ENCODE measurements at regions not wholly inside any gene's neighbourhood (a gene's known extent, or its start where the extent isn't known, plus 50 kb on each side); places are given as distances from the start of the nearest gene placed in this dataset.

GRCh38 chr16:85988306-85988705, 89.3 kb downstream of the IRF8 start:
- no peak for DNase-seq (ENCODE audit: low spot score)
- no peak overlapping the region for H3K4me3 ChIP-seq
- H3K9me3 ChIP-seq: no peaks in the 10 kb centered on the region
- no peaks in the 10 kb centered on the region for H3K36me3 ChIP-seq
- H3K4me1 ChIP-seq (ENCODE audit: control insufficient read depth in 1 of 2, low read depth in 2 of 2): no peaks in the 10 kb centered on the region
- no peak overlapping the region for H3K27ac ChIP-seq
- TF ChIP-seq CTCF (IDR thresholded peaks at IDR 0.05): no peak
- H3K27me3 ChIP-seq (replicated peaks; ENCODE audit: insufficient read depth): no peaks in the 10 kb centered on the region
- ATAC-seq (ENCODE audit: insufficient number of reproducible peaks, low FRiP score, low read depth): no peak

- ATAC-seq (ENCODE audit: insufficient number of reproducible peaks, low FRiP score, low read depth): no peak
Measured at GRCh38 chr16:85988723-85989313, 89.9 kb downstream of the IRF8 start.

GRCh38 chr16:85989376-85989775, 90.4 kb downstream of the IRF8 start:
- H3K27me3 ChIP-seq (replicated peaks; ENCODE audit: insufficient read depth): no peaks in the 10 kb centered on the region
- no peak overlapping the region for H3K27ac ChIP-seq
- TF ChIP-seq CTCF (IDR thresholded peaks at IDR 0.05): no peak
- DNase-seq (ENCODE audit: low spot score) (no peak), ATAC-seq (ENCODE audit: insufficient number of reproducible peaks, low FRiP score, low read depth) (no peak)
- no peaks in the 10 kb centered on the region for H3K36me3 ChIP-seq
- H3K4me3 ChIP-seq: no peak overlapping the region
- no peaks in the 10 kb centered on the region for H3K9me3 ChIP-seq
- H3K4me1 ChIP-seq (ENCODE audit: control insufficient read depth in 1 of 2, low read depth in 2 of 2): no peaks in the 10 kb centered on the region

More at GRCh38 chr16:85988723-85989313, 89.9 kb downstream of the IRF8 start:
- Histone ChIP-seq H3K27ac (no peak overlapping the region), H3K36me3 (no peaks in the 10 kb centered on the region), H3K4me3 (no peak overlapping the region), H3K4me1 (ENCODE audit: control insufficient read depth in 1 of 2, low read depth in 2 of 2) (no peaks in the 10 kb centered on the region), H3K9me3 (no peaks in the 10 kb centered on the region), H3K27me3 (replicated peaks; ENCODE audit: insufficient read depth) (no peaks in the 10 kb centered on the region)
- no peak for DNase-seq (ENCODE audit: low spot score)
- no peak for TF ChIP-seq CTCF (IDR thresholded peaks at IDR 0.05)

- ATAC-seq (ENCODE audit: insufficient number of reproducible peaks, low FRiP score, low read depth) (no peak), DNase-seq (ENCODE audit: low spot score) (no peak)
- H3K4me1 ChIP-seq (ENCODE audit: control insufficient read depth in 1 of 2, low read depth in 2 of 2): no peaks in the 10 kb centered on the region
- no peak overlapping the region for H3K4me3 ChIP-seq
- H3K27me3 ChIP-seq (replicated peaks; ENCODE audit: insufficient read depth): no peaks in the 10 kb centered on the region
- no peak for TF ChIP-seq CTCF (IDR thresholded peaks at IDR 0.05)
- no peaks in the 10 kb centered on the region for H3K9me3 ChIP-seq
- no peaks in the 10 kb centered on the region for H3K36me3 ChIP-seq
- no peak overlapping the region for H3K27ac ChIP-seq
Measured at GRCh38 chr16:85989863-85990643, 91.1 kb downstream of the IRF8 start.

- ATAC-seq (ENCODE audit: insufficient number of reproducible peaks, low FRiP score, low read depth) (no peak), DNase-seq (ENCODE audit: low spot score) (no peak)
- no peaks in the 10 kb centered on the region for H3K4me1 ChIP-seq (ENCODE audit: control insufficient read depth in 1 of 2, low read depth in 2 of 2)
Measured at GRCh38 chr16:85990861-85991301, 91.9 kb downstream of the IRF8 start.

More at GRCh38 chr16:85990861-85991301, 91.9 kb downstream of the IRF8 start:
- TF ChIP-seq CTCF (IDR thresholded peaks at IDR 0.05): no peak
- Histone ChIP-seq H3K36me3 (no peaks in the 10 kb centered on the region), H3K4me3 (no peak overlapping the region), H3K9me3 (no peaks in the 10 kb centered on the region), H3K27me3 (replicated peaks; ENCODE audit: insufficient read depth) (no peaks in the 10 kb centered on the region), H3K27ac (no peak overlapping the region)
